ENCODE measurements at regions not wholly inside any gene's neighbourhood (a gene's known extent, or its start where the extent isn't known, plus 50 kb on each side); places are given as distances from the start of the nearest gene placed in this dataset.

- Mint-ChIP-seq H3K4me1 (ENCODE audit: low read depth, unreplicated experiment) (no peaks in the 10 kb centered on the region), H3K27ac (ENCODE audit: unreplicated experiment) (no peak overlapping the region), H3K36me3 (ENCODE audit: low read depth, unreplicated experiment) (no peaks in the 10 kb centered on the region), H3K9me3 (ENCODE audit: unreplicated experiment) (no peaks in the 10 kb centered on the region), H3K4me3 (ENCODE audit: unreplicated experiment) (no peak overlapping the region), H3K27me3 (ENCODE audit: low read depth, unreplicated experiment) (no peaks in the 10 kb centered on the region)
- H3K4me3 ChIP-seq (ENCODE audit: insufficient read depth, low read depth, low read length) = no peak overlapping the region
- no peaks in the 10 kb centered on the region for H3K79me2 ChIP-seq (ENCODE audit: insufficient read depth, low read length)
- H3K36me3 ChIP-seq (ENCODE audit: insufficient read depth, low read length) = no peaks in the 10 kb centered on the region
- H2AFZ ChIP-seq (ENCODE audit: low read depth, low read length) = no peak overlapping the region
- no peak for FAIRE-seq
- no peak overlapping the region for H3K27ac ChIP-seq (ENCODE audit: low read depth, low read length)
- no peak overlapping the region for H3K9ac ChIP-seq (ENCODE audit: low read length)
- H4K20me1 ChIP-seq (ENCODE audit: insufficient read depth, low read length) = no peaks in the 10 kb centered on the region
- TF ChIP-seq CTCF (IDR thresholded peaks at IDR 0.05; ENCODE audit: insufficient read depth, low read depth, low read length) (no peak), EZH2 (IDR thresholded peaks at IDR 0.05; ENCODE audit: insufficient read depth, low read length) (no peak)
- H3K4me2 ChIP-seq (ENCODE audit: low read length) = no peak overlapping the region
- H3K27me3 ChIP-seq (ENCODE audit: insufficient read depth, low read length) = no peaks in the 10 kb centered on the region
- no peaks in the 10 kb centered on the region for H3K9me3 ChIP-seq (ENCODE audit: insufficient read depth, low read depth, low read length)
- H3K4me1 ChIP-seq (ENCODE audit: insufficient read depth, low read length) = no peaks in the 10 kb centered on the region
- no peak for DNase-seq (ENCODE audit: low read depth)
Measured at GRCh38 chr3:137242836-137243400, 285.1 kb downstream of the IL20RB start.

- Histone ChIP-seq H3K4me1 (ENCODE audit: insufficient read depth, low read length) (no peaks in the 10 kb centered on the region), H3K4me3 (ENCODE audit: insufficient read depth, low read depth, low read length) (no peak overlapping the region), H3K36me3 (ENCODE audit: insufficient read depth, low read length) (no peaks in the 10 kb centered on the region), H3K4me2 (ENCODE audit: low read length) (no peak overlapping the region), H4K20me1 (ENCODE audit: insufficient read depth, low read length) (no peaks in the 10 kb centered on the region), H3K9ac (ENCODE audit: low read length) (no peak overlapping the region), H3K79me2 (ENCODE audit: insufficient read depth, low read length) (no peaks in the 10 kb centered on the region), H3K27ac (ENCODE audit: low read depth, low read length) (no peak overlapping the region), H3K27me3 (ENCODE audit: insufficient read depth, low read length) (no peaks in the 10 kb centered on the region), H2AFZ (ENCODE audit: low read depth, low read length) (no peak overlapping the region), H3K9me3 (ENCODE audit: insufficient read depth, low read depth, low read length) (peaks cover 3% of the 10 kb centered on the region)
- DNase-seq (ENCODE audit: low read depth) (no peak), FAIRE-seq (no peak)
- Mint-ChIP-seq H3K27ac (ENCODE audit: unreplicated experiment) (no peak overlapping the region), H3K9me3 (ENCODE audit: unreplicated experiment) (no peaks in the 10 kb centered on the region), H3K27me3 (ENCODE audit: low read depth, unreplicated experiment) (no peaks in the 10 kb centered on the region), H3K4me3 (ENCODE audit: unreplicated experiment) (no peak overlapping the region), H3K36me3 (ENCODE audit: low read depth, unreplicated experiment) (no peaks in the 10 kb centered on the region), H3K4me1 (ENCODE audit: low read depth, unreplicated experiment) (no peaks in the 10 kb centered on the region)
- TF ChIP-seq EZH2 (IDR thresholded peaks at IDR 0.05; ENCODE audit: insufficient read depth, low read length) (no peak), CTCF (IDR thresholded peaks at IDR 0.05; ENCODE audit: insufficient read depth, low read depth, low read length) (no peak)
Measured at GRCh38 chr3:137246491-137246890, 288.7 kb downstream of the IL20RB start.

- FAIRE-seq = no peak
- no peak for TF ChIP-seq EZH2 (IDR thresholded peaks at IDR 0.05; ENCODE audit: insufficient read depth, low read length)
- TF ChIP-seq CTCF (IDR thresholded peaks at IDR 0.05; ENCODE audit: insufficient read depth, low read depth, low read length) = no peak
Measured at GRCh38 chr3:137249311-137249940, 291.6 kb downstream of the IL20RB start.

More at GRCh38 chr3:137249311-137249940, 291.6 kb downstream of the IL20RB start:
- H3K27ac ChIP-seq (ENCODE audit: low read depth, low read length) = no peak overlapping the region
- no peaks in the 10 kb centered on the region for H3K4me1 Mint-ChIP-seq (ENCODE audit: low read depth, unreplicated experiment)
- peaks cover 3% of the 10 kb centered on the region for H3K9me3 ChIP-seq (ENCODE audit: insufficient read depth, low read depth, low read length)
- no peak overlapping the region for H3K9ac ChIP-seq (ENCODE audit: low read length)
- H2AFZ ChIP-seq (ENCODE audit: low read depth, low read length) = no peak overlapping the region
- no peak overlapping the region for H3K4me3 Mint-ChIP-seq (ENCODE audit: unreplicated experiment)
- H3K79me2 ChIP-seq (ENCODE audit: insufficient read depth, low read length) = no peaks in the 10 kb centered on the region
- H3K27me3 Mint-ChIP-seq (ENCODE audit: low read depth, unreplicated experiment) = no peaks in the 10 kb centered on the region
- DNase-seq (ENCODE audit: low read depth) = no peak
- no peak overlapping the region for H3K4me3 ChIP-seq (ENCODE audit: insufficient read depth, low read depth, low read length)
- H3K9me3 Mint-ChIP-seq (ENCODE audit: unreplicated experiment) = no peaks in the 10 kb centered on the region
- no peaks in the 10 kb centered on the region for H4K20me1 ChIP-seq (ENCODE audit: insufficient read depth, low read length)
- H3K4me2 ChIP-seq (ENCODE audit: low read length) = no peak overlapping the region
- no peaks in the 10 kb centered on the region for H3K4me1 ChIP-seq (ENCODE audit: insufficient read depth, low read length)
- no peak overlapping the region for H3K27ac Mint-ChIP-seq (ENCODE audit: unreplicated experiment)
- no peaks in the 10 kb centered on the region for H3K36me3 Mint-ChIP-seq (ENCODE audit: low read depth, unreplicated experiment)
- H3K27me3 ChIP-seq (ENCODE audit: insufficient read depth, low read length) = no peaks in the 10 kb centered on the region
- no peaks in the 10 kb centered on the region for H3K36me3 ChIP-seq (ENCODE audit: insufficient read depth, low read length)
